Keratinocyte (primary cell): ENCODE measurements at regions not wholly inside any gene's neighbourhood (a gene's known extent, or its start where the extent isn't known, plus 50 kb on each side); places are given as distances from the start of the nearest gene placed in this dataset.

Source experiments
- DNase-seq: peaks from one replicate; pipeline ENCODE4 v3.0.0-alpha.2; 2011; ENCODE audit warnings: low read depth, missing footprints, low spot score
- FAIRE-seq: peaks from 2 replicates; lab custom pipeline; 2011; peaks lifted over from hg19 to GRCh38; lab: Jason Lieb, UNC
- H2AFZ ChIP-seq: 2 replicates; pipeline ENCODE4 v1.6.0; 2012; ENCODE audit warnings: low read length, control low read depth, inconsistent platforms; ENCODE audit not compliant: control insufficient read depth
- H3K27ac ChIP-seq: 2 replicates; pipeline ENCODE4 v1.5.1; 2011; ENCODE audit warnings: low read length; ENCODE audit not compliant: control insufficient read depth, insufficient read depth
- H3K27me3 ChIP-seq: 3 replicates; pipeline ENCODE4 v1.6.0; 2011; ENCODE audit warnings: low read length; ENCODE audit not compliant: control insufficient read depth, insufficient read depth; ENCODE audit errors: extremely low read depth
- H3K36me3 ChIP-seq, 2 experiments: 2 replicates in 1 of 2; 3 replicates in 1 of 2; pipeline ENCODE4 v1.5.1; 2011; ENCODE audit warnings: low read length in 2 of 2, mild to moderate bottlenecking in 1 of 2; ENCODE audit not compliant: control insufficient read depth in 2 of 2, insufficient read depth in 2 of 2; ENCODE audit errors: extremely low read depth in 1 of 2
- H3K4me1 ChIP-seq: 3 replicates; pipeline ENCODE4 v1.5.1; 2011; ENCODE audit warnings: low read length; ENCODE audit not compliant: control insufficient read depth, insufficient read depth; ENCODE audit errors: extremely low read depth
- H3K4me2 ChIP-seq: 3 replicates; pipeline ENCODE4 v1.6.0; 2011; ENCODE audit warnings: low read depth, low read length; ENCODE audit not compliant: control insufficient read depth, insufficient read depth; ENCODE audit errors: extremely low read depth
- H3K4me3 ChIP-seq, 3 experiments: fragments of 200-600 bp in 1 of 3; sonication (generic) in 1 of 3; 2 replicates in 2 of 3; 3 replicates in 1 of 3; pipeline ENCODE4 v1.5.1; 2011 to 2016; ENCODE audit warnings: low read length in 3 of 3, mild to moderate bottlenecking in 3 of 3, control low read depth in 2 of 3, inconsistent platforms in 1 of 3, low read depth in 1 of 3, mixed read lengths in 1 of 3, mixed run types in 1 of 3, moderate library complexity in 1 of 3; ENCODE audit not compliant: control insufficient read depth in 2 of 3, insufficient read depth in 2 of 3; ENCODE audit errors: extremely low read depth in 1 of 3
- H3K79me2 ChIP-seq: 2 replicates; pipeline ENCODE4 v1.6.0; 2012; ENCODE audit warnings: low read length; ENCODE audit not compliant: control insufficient read depth, insufficient read depth
- H3K9ac ChIP-seq: 3 replicates; pipeline ENCODE4 v1.6.0; 2011; ENCODE audit warnings: low read length; ENCODE audit not compliant: control insufficient read depth, insufficient read depth; ENCODE audit errors: extremely low read depth
- H3K9me1 ChIP-seq: 3 replicates; pipeline ENCODE4 v1.6.0; 2011; ENCODE audit warnings: low read length; ENCODE audit not compliant: control insufficient read depth, insufficient read depth; ENCODE audit errors: extremely low read depth
- H3K9me3 ChIP-seq: 2 replicates; pipeline ENCODE4 v1.5.1; 2012; ENCODE audit warnings: low read depth, low read length; ENCODE audit not compliant: control insufficient read depth
- H4K20me1 ChIP-seq: 3 replicates; pipeline ENCODE4 v1.6.0; 2011; ENCODE audit warnings: low read length; ENCODE audit not compliant: control insufficient read depth, insufficient read depth; ENCODE audit errors: extremely low read depth
- EZH2 ChIP-seq: IDR thresholded peaks from one replicate; pipeline ENCODE4 v1.6.1; 2012; ENCODE audit warnings: inconsistent platforms, mild to moderate bottlenecking, low read length, moderate library complexity
- dilution Hi-C: fragments of 300-500 bp; cut with MboI; formaldehyde crosslinking; loops from one replicate; pipeline ENCODE4 v1.7.0; 2020; ENCODE audit warnings: low sequenced_read_pairs; ENCODE audit not compliant: extremely low pct_ligation_motif_present
- TF ChIP-seq, protein P1 (sequence below), 3 experiments: IDR thresholded peaks in 1 of 3; conservative IDR thresholded peaks in 1 of 3; optimal IDR thresholded peaks in 1 of 3; 2 replicates in 2 of 3; 3 replicates in 1 of 3; pipeline versions ENCODE3 to v1.5.1; 2011; ENCODE audit warnings: low read length in 3 of 3, mild to moderate bottlenecking in 3 of 3, moderate library complexity in 2 of 3, control low read depth in 1 of 3, inconsistent platforms in 1 of 3; ENCODE audit not compliant: insufficient read depth in 2 of 3; ENCODE audit errors: extremely low read depth in 1 of 3

DNA sequence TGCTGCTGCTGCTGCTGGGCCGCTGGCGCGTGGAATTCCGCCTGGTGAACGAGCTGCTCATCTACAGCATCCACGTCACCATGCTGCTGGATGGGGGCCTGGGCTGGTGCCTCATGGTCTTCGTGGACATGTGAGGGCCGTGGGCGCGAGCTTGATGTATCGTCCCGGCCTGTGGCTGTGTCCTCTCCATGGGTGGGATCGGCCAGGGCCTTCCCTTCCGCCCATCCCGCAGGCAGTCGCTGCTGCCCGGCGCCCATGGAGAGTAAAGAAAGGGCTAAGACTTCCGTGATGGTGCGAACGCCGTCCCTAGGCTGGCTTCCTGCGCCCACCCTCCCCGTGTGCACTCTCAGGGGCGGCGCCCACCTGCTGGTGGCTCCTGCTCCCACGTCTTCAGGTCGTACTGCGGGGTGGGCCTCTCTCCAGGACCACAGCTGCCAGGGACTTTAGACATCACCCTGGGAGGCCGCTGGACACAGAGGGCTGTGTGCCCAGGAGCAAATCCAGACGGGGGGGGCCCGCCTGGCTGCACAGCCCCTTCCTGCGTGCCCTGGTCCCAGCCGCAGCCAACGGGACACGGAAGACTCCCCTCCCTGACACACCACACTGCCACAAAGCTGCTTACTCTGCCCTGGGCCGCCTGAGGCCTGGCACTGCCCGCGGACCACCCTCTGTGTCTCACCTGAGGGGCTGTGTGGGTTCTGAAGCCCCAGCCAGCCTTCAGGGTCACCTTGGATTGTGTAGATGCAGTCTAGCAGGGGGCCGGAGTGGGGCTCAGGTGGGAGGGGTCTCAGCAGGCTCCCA, 167.5 kb downstream of the SEPTIN7 start:
- dilution Hi-C loops: no loop called here
- no peak overlapping the region for H3K9ac ChIP-seq
- H3K27me3 ChIP-seq: peaks cover 11% of the 10 kb centered on the region
- no peaks in the 10 kb centered on the region for H3K9me3 ChIP-seq
- no peak overlapping the region for H2AFZ ChIP-seq
- no peak for DNase-seq
- H3K9me1 ChIP-seq: no peaks in the 10 kb centered on the region
- H3K4me3 ChIP-seq: no peak overlapping the region
- H3K79me2 ChIP-seq: no peaks in the 10 kb centered on the region
- no peak for FAIRE-seq
- TF ChIP-seq, protein P1, sequence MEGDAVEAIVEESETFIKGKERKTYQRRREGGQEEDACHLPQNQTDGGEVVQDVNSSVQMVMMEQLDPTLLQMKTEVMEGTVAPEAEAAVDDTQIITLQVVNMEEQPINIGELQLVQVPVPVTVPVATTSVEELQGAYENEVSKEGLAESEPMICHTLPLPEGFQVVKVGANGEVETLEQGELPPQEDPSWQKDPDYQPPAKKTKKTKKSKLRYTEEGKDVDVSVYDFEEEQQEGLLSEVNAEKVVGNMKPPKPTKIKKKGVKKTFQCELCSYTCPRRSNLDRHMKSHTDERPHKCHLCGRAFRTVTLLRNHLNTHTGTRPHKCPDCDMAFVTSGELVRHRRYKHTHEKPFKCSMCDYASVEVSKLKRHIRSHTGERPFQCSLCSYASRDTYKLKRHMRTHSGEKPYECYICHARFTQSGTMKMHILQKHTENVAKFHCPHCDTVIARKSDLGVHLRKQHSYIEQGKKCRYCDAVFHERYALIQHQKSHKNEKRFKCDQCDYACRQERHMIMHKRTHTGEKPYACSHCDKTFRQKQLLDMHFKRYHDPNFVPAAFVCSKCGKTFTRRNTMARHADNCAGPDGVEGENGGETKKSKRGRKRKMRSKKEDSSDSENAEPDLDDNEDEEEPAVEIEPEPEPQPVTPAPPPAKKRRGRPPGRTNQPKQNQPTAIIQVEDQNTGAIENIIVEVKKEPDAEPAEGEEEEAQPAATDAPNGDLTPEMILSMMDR (optimal IDR thresholded peaks at IDR 0.05 in 1 of 3, IDR thresholded peaks at IDR 0.05 in 1 of 3, conservative IDR thresholded peaks at IDR 0.05 in 1 of 3; ENCODE audit: extremely low read depth in 1 of 3, insufficient read depth in 2 of 3, low read length in 3 of 3): no peak
- no peak for TF ChIP-seq EZH2
- no peaks in the 10 kb centered on the region for H4K20me1 ChIP-seq
- H3K4me1 ChIP-seq: no peaks in the 10 kb centered on the region
- H3K4me2 ChIP-seq: no peak overlapping the region
- no peak overlapping the region for H3K27ac ChIP-seq
- no peaks in the 10 kb centered on the region for H3K36me3 ChIP-seq

DNA sequence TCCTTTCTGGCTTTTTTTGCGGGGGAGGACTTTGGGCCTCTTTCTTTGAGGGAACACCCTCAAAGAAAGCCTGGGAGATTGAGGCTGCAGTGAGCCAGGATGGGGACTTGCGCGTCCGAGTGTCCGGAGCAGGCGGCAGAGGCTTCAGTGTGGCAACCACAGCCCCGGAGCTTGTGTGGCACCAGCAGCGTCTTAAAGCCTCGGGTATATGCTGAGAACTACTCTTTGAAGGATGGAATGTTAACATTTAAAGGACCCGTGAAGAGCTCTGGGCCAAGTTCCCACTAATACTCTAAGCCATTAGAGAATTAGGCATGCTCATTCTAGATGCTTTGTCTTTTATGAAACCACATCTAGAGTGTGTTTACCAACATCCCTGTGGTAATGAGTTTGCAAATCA, 168.2 kb downstream of the SEPTIN7 start:
- no peak overlapping the region for H3K4me2 ChIP-seq
- H3K79me2 ChIP-seq: no peaks in the 10 kb centered on the region
- no peaks in the 10 kb centered on the region for H4K20me1 ChIP-seq
- FAIRE-seq (no peak), DNase-seq (no peak)
- H3K9me1 ChIP-seq: no peaks in the 10 kb centered on the region
- no peak for TF ChIP-seq EZH2
- TF ChIP-seq, protein P1 (optimal IDR thresholded peaks at IDR 0.05 in 1 of 3, IDR thresholded peaks at IDR 0.05 in 1 of 3, conservative IDR thresholded peaks at IDR 0.05 in 1 of 3; ENCODE audit: extremely low read depth in 1 of 3, insufficient read depth in 2 of 3, low read length in 3 of 3): no peak
- H3K9ac ChIP-seq: no peak overlapping the region
- no peaks in the 10 kb centered on the region for H3K9me3 ChIP-seq
- H3K36me3 ChIP-seq: no peaks in the 10 kb centered on the region
- no peak overlapping the region for H3K27ac ChIP-seq
- dilution Hi-C loops: no loop called here
- H3K4me1 ChIP-seq: no peaks in the 10 kb centered on the region
- H3K27me3 ChIP-seq: peaks cover 11% of the 10 kb centered on the region
- H2AFZ ChIP-seq: no peak overlapping the region
- no peak overlapping the region for H3K4me3 ChIP-seq
